ENCODE measurements at regions not wholly inside any gene's neighbourhood (a gene's known extent, or its start where the extent isn't known, plus 50 kb on each side); places are given as distances from the start of the nearest gene placed in this dataset.

DNA sequence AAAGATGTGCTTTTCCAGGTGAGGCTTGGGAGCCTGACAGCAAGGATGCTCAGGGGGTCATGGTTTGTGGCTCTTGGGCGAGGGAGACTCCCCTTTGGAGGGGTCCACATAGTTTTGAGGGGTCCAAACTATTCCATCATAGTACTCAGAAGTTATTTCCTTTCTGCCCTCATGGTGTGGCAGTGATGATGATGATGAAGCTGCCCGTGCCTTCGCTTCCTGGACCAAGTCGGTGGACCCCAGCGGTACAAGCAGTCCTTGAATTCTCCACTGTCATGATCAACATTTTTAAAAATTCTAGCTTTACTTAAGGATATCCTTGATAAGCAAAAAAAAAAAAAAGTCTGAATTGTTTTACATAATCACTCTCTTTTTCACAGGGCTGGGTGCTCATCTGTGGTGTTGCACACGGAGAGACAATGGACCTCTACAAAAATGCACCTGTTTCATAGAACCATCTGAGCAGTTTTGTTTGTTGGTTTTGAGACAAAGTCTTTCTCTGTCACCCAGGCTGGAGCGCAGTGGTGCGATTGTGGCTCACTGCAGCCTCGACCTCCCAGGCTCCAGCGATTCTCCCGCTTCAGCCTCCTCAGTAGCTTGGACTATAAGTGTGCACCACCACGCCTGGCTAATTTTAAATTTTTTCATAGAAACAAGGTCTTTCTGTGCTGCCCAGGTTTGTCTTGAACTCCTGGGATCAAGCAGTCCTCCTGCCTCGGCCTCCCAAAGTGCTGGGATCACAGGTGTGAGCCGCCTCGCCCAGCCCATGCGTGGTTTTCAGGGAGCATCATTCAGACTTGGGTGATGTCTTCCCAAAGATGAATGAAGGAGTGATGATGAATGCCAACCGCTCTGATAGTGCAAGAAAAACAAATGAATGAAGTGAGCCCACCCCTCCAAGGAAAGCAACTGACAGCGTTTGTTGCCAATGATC, 271.4 kb upstream of the HDAC4 start:
- Histone ChIP-seq H3K36me3 (ENCODE audit: low read depth) (no peaks in the 10 kb centered on the region), H3K4me3 (ENCODE audit: severe bottlenecking) (no peak overlapping the region), H3K27ac (ENCODE audit: poor library complexity, severe bottlenecking) (no peak overlapping the region), H3K27me3 (ENCODE audit: insufficient read depth, poor library complexity, severe bottlenecking) (peaks cover 18% of the 10 kb centered on the region), H3K4me1 (ENCODE audit: insufficient read depth, poor library complexity, severe bottlenecking) (no peaks in the 10 kb centered on the region), H3K9me3 (ENCODE audit: severe bottlenecking) (no peaks in the 10 kb centered on the region)
- ATAC-seq (ENCODE audit: low read depth) (no peak), DNase-seq (ENCODE audit: low spot score) (no peak)
- TF ChIP-seq, protein P1, sequence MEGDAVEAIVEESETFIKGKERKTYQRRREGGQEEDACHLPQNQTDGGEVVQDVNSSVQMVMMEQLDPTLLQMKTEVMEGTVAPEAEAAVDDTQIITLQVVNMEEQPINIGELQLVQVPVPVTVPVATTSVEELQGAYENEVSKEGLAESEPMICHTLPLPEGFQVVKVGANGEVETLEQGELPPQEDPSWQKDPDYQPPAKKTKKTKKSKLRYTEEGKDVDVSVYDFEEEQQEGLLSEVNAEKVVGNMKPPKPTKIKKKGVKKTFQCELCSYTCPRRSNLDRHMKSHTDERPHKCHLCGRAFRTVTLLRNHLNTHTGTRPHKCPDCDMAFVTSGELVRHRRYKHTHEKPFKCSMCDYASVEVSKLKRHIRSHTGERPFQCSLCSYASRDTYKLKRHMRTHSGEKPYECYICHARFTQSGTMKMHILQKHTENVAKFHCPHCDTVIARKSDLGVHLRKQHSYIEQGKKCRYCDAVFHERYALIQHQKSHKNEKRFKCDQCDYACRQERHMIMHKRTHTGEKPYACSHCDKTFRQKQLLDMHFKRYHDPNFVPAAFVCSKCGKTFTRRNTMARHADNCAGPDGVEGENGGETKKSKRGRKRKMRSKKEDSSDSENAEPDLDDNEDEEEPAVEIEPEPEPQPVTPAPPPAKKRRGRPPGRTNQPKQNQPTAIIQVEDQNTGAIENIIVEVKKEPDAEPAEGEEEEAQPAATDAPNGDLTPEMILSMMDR (IDR thresholded peaks at IDR 0.05; ENCODE audit: poor library complexity, severe bottlenecking) = no peak

DNA sequence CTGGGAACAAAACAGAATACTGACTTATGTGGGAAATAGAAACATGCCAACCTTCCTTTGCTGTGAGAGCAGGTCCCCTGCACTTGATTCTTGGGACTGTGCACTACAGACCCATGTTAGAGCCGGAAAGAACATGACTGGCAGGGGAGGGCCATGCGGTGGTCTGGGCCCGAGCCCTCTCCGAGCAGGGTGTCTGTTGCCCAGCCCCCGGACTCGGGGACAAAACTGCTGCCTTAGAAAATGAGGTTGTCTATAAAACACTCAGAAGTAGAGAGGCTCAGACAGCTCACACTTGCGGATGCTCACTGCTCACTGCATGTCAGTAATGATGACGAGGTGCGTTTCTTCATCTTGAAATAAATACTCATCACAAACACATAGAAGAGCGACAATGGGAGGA, 270.7 kb upstream of the HDAC4 start:
- Histone ChIP-seq H3K36me3 (ENCODE audit: low read depth) (no peaks in the 10 kb centered on the region), H3K27ac (ENCODE audit: poor library complexity, severe bottlenecking) (no peak overlapping the region), H3K4me3 (ENCODE audit: severe bottlenecking) (no peak overlapping the region), H3K9me3 (ENCODE audit: severe bottlenecking) (no peaks in the 10 kb centered on the region), H3K27me3 (ENCODE audit: insufficient read depth, poor library complexity, severe bottlenecking) (peaks cover 25% of the 10 kb centered on the region), H3K4me1 (ENCODE audit: insufficient read depth, poor library complexity, severe bottlenecking) (no peaks in the 10 kb centered on the region)
- TF ChIP-seq, protein P1 (IDR thresholded peaks at IDR 0.05; ENCODE audit: poor library complexity, severe bottlenecking) = no peak
- DNase-seq (ENCODE audit: low spot score) (no peak), ATAC-seq (ENCODE audit: low read depth) (no peak)

DNA sequence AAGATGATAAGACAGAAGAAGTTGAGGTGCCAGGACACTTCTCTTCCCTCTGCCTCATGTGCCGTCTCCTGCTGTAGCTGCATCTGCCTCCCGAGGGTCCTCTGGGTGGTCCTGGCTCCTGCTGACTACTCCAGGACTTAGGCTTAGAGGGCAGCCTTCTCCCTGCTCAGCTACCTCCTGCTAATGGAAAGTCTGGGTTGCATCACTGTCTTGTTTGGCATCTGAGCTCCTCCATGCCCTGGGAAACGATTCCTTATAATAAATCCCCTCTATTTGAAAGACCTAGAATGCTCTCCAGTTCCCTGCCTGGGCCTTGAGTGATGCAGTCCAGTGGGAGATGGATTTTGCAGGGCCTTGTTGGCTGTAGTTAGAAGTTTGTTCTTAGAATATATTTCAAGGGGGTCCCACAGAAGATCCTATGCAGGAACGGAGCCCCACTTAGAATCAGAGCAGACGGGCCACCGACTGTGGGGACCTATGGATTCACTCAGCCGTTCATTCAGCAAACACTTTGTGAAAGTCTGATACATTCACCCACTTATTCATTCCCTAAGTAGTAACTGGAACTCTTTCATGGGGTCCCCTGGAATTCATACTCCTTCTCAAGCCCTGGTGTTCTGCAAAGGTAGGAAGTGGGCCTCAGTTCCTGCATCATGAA, 269.8 kb upstream of the HDAC4 start:
- H3K36me3 ChIP-seq (ENCODE audit: low read depth) = no peaks in the 10 kb centered on the region
- H3K27ac ChIP-seq (ENCODE audit: poor library complexity, severe bottlenecking) = no peak overlapping the region
- DNase-seq (ENCODE audit: low spot score) (no peak), ATAC-seq (ENCODE audit: low read depth) (no peak)
- no peaks in the 10 kb centered on the region for H3K4me1 ChIP-seq (ENCODE audit: insufficient read depth, poor library complexity, severe bottlenecking)
- no peak overlapping the region for H3K4me3 ChIP-seq (ENCODE audit: severe bottlenecking)
- peaks cover 26% of the 10 kb centered on the region for H3K27me3 ChIP-seq (ENCODE audit: insufficient read depth, poor library complexity, severe bottlenecking)
- TF ChIP-seq, protein P1 (IDR thresholded peaks at IDR 0.05; ENCODE audit: poor library complexity, severe bottlenecking) = no peak
- H3K9me3 ChIP-seq (ENCODE audit: severe bottlenecking) = no peaks in the 10 kb centered on the region

DNA sequence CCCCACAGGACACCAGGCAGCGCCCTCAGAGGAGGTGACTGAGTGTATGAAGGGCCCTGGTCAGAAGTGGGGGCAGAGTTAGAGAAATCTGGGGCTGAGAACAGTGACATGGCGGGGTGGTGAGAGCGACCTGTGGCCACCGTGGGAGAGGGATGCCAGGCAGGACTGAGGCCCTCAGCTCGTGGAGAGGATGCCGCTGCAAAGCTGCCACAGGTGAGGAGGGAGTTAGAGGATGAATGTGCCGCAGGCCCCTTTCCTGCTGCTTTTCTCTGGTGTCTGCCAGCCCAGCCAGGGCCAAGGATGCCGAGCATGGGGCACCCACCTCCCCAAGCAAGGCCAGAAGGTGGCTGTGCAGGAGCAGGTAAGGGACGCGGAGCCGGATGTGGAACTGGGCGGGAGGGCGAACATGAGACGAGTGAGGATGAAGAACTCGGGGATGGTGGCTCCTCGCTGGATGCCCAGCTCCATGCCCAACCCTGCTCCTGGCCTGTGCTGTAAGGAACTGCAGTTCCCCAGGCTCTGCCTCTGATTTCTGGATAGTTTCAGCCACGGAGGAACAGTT, 269.2 kb upstream of the HDAC4 start:
- H3K9me3 ChIP-seq (ENCODE audit: severe bottlenecking) = no peaks in the 10 kb centered on the region
- no peak overlapping the region for H3K27ac ChIP-seq (ENCODE audit: poor library complexity, severe bottlenecking)
- ATAC-seq (ENCODE audit: low read depth) = no peak
- TF ChIP-seq, protein P1 (IDR thresholded peaks at IDR 0.05; ENCODE audit: poor library complexity, severe bottlenecking) = no peak
- H3K4me3 ChIP-seq (ENCODE audit: severe bottlenecking) = no peak overlapping the region
- no peak for DNase-seq (ENCODE audit: low spot score)
- H3K36me3 ChIP-seq (ENCODE audit: low read depth) = no peaks in the 10 kb centered on the region
- no peaks in the 10 kb centered on the region for H3K4me1 ChIP-seq (ENCODE audit: insufficient read depth, poor library complexity, severe bottlenecking)
- peaks cover 26% of the 10 kb centered on the region for H3K27me3 ChIP-seq (ENCODE audit: insufficient read depth, poor library complexity, severe bottlenecking)
